Neuronal stem cell (in vitro differentiated cells): ENCODE measurements at regions not wholly inside any gene's neighbourhood (a gene's known extent, or its start where the extent isn't known, plus 50 kb on each side); places are given as distances from the start of the nearest gene placed in this dataset.
A peak's percentile ranks its signal among the peaks of the same experiment; 100 is the strongest.

Experiments
- DNase-seq: peaks from one replicate; pipeline ENCODE4 v3.0.0-alpha.2; 2013; ENCODE audit warnings: low spot score
- H2AFZ ChIP-seq: one replicate; pipeline ENCODE4 v1.6.1; 2013; ENCODE audit warnings: mild to moderate bottlenecking, low read length, inconsistent platforms
- H2AK5ac ChIP-seq: 2 replicates; pipeline ENCODE4 v1.6.1; 2013; ENCODE audit warnings: low read depth, mild to moderate bottlenecking, inconsistent platforms, low read length, moderate library complexity, mixed read lengths
- H2BK120ac ChIP-seq: 2 replicates; pipeline ENCODE4 v1.6.1; 2013; ENCODE audit warnings: low read depth, mild to moderate bottlenecking, inconsistent platforms, low read length, moderate library complexity, mixed read lengths
- H2BK12ac ChIP-seq: one replicate; pipeline ENCODE4 v1.6.1; 2013; ENCODE audit warnings: low read length, inconsistent platforms
- H2BK15ac ChIP-seq: 2 replicates; pipeline ENCODE4 v1.6.1; 2013; ENCODE audit warnings: mild to moderate bottlenecking, low read length, inconsistent platforms, mixed read lengths
- H2BK5ac ChIP-seq: one replicate; pipeline ENCODE4 v1.6.1; 2013; ENCODE audit warnings: inconsistent platforms, mild to moderate bottlenecking, low read length, moderate library complexity
- H3K14ac ChIP-seq: one replicate; pipeline ENCODE4 v1.6.1; 2013; ENCODE audit warnings: low read length, inconsistent platforms
- H3K18ac ChIP-seq: 2 replicates; pipeline ENCODE4 v1.6.1; 2013; ENCODE audit warnings: low read length, inconsistent platforms
- H3K23ac ChIP-seq: 2 replicates; pipeline ENCODE4 v1.6.1; 2013; ENCODE audit warnings: low read depth, mild to moderate bottlenecking, mixed read lengths, low read length, inconsistent platforms; ENCODE audit not compliant: poor library complexity
- H3K27ac ChIP-seq: replicated peaks from 3 replicates; pipeline ENCODE4 v1.5.1; 2013; ENCODE audit warnings: low read length, inconsistent platforms
- H3K27me3 ChIP-seq, 3 experiments: 2 replicates each; pipeline ENCODE4 v1.6.1; 2013; ENCODE audit warnings: low read length in 3 of 3, mild to moderate bottlenecking in 2 of 3, inconsistent platforms in 1 of 3, low read depth in 1 of 3, mixed read lengths in 1 of 3, moderate library complexity in 1 of 3; ENCODE audit not compliant: control insufficient read depth in 3 of 3, insufficient read depth in 3 of 3
- H3K36me3 ChIP-seq, 2 donors: replicated peaks in 1 of 2; 2 replicates each; pipeline ENCODE4 v1.6.1; 2013; ENCODE audit warnings: low read length in 2 of 2; ENCODE audit not compliant: control insufficient read depth in 2 of 2, insufficient read depth in 2 of 2
- H3K4ac ChIP-seq: 2 replicates; pipeline ENCODE4 v1.6.1; 2013; ENCODE audit warnings: inconsistent platforms, mild to moderate bottlenecking, low read length, moderate library complexity
- H3K4me1 ChIP-seq, 2 donors: 1 replicate in 1 of 2; 2 replicates in 1 of 2; pipeline ENCODE4 v1.6.1; 2013; ENCODE audit warnings: low read length in 2 of 2, low read depth in 1 of 2; ENCODE audit not compliant: control insufficient read depth in 2 of 2, insufficient read depth in 1 of 2
- H3K4me2 ChIP-seq: one replicate; pipeline ENCODE4 v1.6.1; 2013; ENCODE audit warnings: mild to moderate bottlenecking, low read length, inconsistent platforms; ENCODE audit not compliant: insufficient read depth, poor library complexity, severe bottlenecking
- H3K4me3 ChIP-seq, 2 donors: 2 replicates each; pipeline ENCODE4 v1.5.1; 2013; ENCODE audit warnings: low read length in 2 of 2, mild to moderate bottlenecking in 2 of 2, inconsistent platforms in 1 of 2, moderate library complexity in 1 of 2
- H3K79me1 ChIP-seq: one replicate; pipeline ENCODE4 v1.6.1; 2013; ENCODE audit warnings: low read depth, mild to moderate bottlenecking, inconsistent platforms, low read length, moderate library complexity
- H3K9ac ChIP-seq: one replicate; pipeline ENCODE4 v1.6.1; 2013; ENCODE audit warnings: mild to moderate bottlenecking, low read depth, low read length, inconsistent platforms; ENCODE audit not compliant: poor library complexity
- H3K9me3 ChIP-seq, 2 donors: replicated peaks in 1 of 2; 2 replicates each; pipeline versions ENCODE3 to v1.6.1; 2013; ENCODE audit warnings: low read length in 2 of 2, mild to moderate bottlenecking in 2 of 2, inconsistent platforms in 1 of 2, low read depth in 1 of 2, mixed read lengths in 1 of 2, moderate library complexity in 1 of 2; ENCODE audit not compliant: control insufficient read depth in 2 of 2, insufficient read depth in 1 of 2
- H4K8ac ChIP-seq: one replicate; pipeline ENCODE4 v1.6.1; 2013; ENCODE audit warnings: low read depth, mild to moderate bottlenecking, inconsistent platforms, low read length, moderate library complexity
- H4K91ac ChIP-seq: one replicate; pipeline ENCODE4 v1.6.1; 2013; ENCODE audit warnings: low read length, low read depth, mild to moderate bottlenecking, inconsistent platforms; ENCODE audit not compliant: poor library complexity
- WGBS, 2 donors: extraction: QIAGEN DNeasy Blood & Tissue Kit; methylation state at CpG; one replicate each; pipeline ENCODE4 v1.1.7; 2013; ENCODE audit warnings: missing lambda C conversion rate in 2 of 2, mixed read lengths in 1 of 2; ENCODE audit not compliant: insufficient read length in 2 of 2, insufficient replicate concordance in 1 of 2; ENCODE audit errors: extremely low coverage in 2 of 2; 5-methylcytosine and 5-hydroxymethylcytosine counted together

DNA sequence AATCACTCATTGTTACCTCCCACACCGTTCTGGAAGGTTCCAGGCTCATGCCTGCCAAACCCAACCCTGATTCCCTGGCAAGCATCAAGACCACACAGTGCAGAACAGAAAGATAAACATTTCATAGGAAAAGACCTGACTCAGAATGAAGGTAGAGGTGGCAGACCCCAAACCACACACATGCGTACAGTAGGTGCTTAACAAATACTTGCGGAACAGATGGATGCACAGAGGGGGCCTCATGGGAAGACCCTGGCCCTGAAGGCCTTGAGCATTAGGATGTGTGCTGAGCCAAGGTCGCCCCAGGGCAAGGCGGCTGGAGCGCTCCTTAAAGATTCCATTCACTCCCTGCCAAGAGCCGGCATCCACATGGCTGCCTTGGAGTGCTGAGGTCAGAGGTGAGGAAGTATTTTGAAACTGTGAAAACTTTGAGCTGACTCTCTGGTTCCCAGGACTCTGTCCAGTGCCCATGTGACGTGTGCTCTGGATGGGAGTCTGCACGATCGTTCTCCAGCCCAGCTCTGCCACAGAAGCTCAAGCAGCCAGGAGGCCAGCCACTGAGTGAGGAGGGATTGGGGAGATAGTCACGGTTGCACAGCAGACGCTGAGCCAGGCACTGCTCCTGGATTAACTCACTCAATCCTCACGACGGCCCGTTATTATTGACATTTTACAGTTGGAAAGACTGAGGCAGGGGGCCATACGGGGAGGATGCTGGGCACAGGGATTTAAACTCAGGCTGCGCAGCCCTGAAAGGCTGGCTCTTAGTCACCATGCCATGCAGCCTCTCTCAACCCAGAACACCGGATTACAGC lies 65.5 kb upstream of the AFDN start:
- no CpG with 5 or more reads among the region's 18 CpGs for WGBS, 2 donors
- no peak overlapping the region for H3K4ac ChIP-seq

DNA sequence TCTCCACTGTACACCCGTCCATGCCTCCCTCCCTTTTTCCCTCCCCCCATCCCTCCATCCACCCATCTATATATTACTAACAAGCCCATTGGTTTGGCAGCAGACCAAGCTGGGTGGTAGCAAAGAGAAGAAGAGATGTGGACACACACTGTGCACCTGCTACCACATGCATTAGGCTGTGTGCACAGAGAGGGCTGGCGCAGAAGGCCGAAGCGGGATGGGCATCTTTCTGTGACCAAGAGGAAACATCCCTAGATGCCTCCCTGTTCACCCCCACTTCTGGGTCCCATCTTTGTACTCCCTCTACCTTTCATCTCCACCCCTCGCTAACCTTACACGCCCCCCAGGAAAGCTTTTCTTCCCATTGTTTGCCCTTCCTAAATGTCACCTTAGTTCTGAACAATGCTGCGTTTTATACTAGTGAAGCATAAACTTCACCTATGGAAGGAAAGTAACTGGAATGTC lies 64.9 kb upstream of the AFDN start:
- Histone ChIP-seq H3K4ac (no peak overlapping the region), H3K4me1 (peaks cover 6 to 9% of the 10 kb centered on the region in 2 donors), H2BK5ac (no peak overlapping the region), H3K79me1 (no peaks in the 10 kb centered on the region), H3K4me2 (no peak overlapping the region), H2AFZ (no peak overlapping the region), H2BK15ac (no peak overlapping the region), H3K23ac (no peak overlapping the region), H3K4me3 (no peak overlapping the region), H3K27ac (no peak overlapping the region), H3K18ac (no peak overlapping the region), H3K9ac (no peak overlapping the region), H4K91ac (no peak overlapping the region), H2BK12ac (no peak overlapping the region), H3K14ac (no peak overlapping the region), H3K27me3 (peaks cover 0 to 6% (median 0%) of the 10 kb centered on the region in 3 experiments), H2AK5ac (peak overlapping the region; percentile 11), H4K8ac (no peak overlapping the region), H3K36me3 (no peaks in the 10 kb centered on the region), H2BK120ac (no peak overlapping the region), H3K9me3 (no peaks in the 10 kb centered on the region)
- WGBS, 2 donors = no CpG with 5 or more reads among the region's 7 CpGs
- DNase-seq = no peak

More for the DNA sequence above, 65.5 kb upstream of the AFDN start:
- DNase-seq = no peak
- Histone ChIP-seq H3K18ac (no peak overlapping the region), H3K9ac (no peak overlapping the region), H3K4me2 (no peak overlapping the region), H3K27me3 (peaks cover 0 to 3% (median 0%) of the 10 kb centered on the region in 3 experiments), H3K36me3 (no peaks in the 10 kb centered on the region), H2AK5ac (no peak overlapping the region), H2BK120ac (no peak overlapping the region), H4K8ac (no peak overlapping the region), H3K4me3 (no peak overlapping the region), H3K14ac (no peak overlapping the region), H2BK15ac (no peak overlapping the region), H3K4me1 (peaks cover 6 to 9% of the 10 kb centered on the region in 2 donors), H2AFZ (peak overlapping the region; percentile 41), H3K23ac (peak overlapping the region; percentile 14), H3K9me3 (no peaks in the 10 kb centered on the region), H3K27ac (no peak overlapping the region), H2BK12ac (no peak overlapping the region), H3K79me1 (no peaks in the 10 kb centered on the region), H2BK5ac (no peak overlapping the region), H4K91ac (no peak overlapping the region)

DNA sequence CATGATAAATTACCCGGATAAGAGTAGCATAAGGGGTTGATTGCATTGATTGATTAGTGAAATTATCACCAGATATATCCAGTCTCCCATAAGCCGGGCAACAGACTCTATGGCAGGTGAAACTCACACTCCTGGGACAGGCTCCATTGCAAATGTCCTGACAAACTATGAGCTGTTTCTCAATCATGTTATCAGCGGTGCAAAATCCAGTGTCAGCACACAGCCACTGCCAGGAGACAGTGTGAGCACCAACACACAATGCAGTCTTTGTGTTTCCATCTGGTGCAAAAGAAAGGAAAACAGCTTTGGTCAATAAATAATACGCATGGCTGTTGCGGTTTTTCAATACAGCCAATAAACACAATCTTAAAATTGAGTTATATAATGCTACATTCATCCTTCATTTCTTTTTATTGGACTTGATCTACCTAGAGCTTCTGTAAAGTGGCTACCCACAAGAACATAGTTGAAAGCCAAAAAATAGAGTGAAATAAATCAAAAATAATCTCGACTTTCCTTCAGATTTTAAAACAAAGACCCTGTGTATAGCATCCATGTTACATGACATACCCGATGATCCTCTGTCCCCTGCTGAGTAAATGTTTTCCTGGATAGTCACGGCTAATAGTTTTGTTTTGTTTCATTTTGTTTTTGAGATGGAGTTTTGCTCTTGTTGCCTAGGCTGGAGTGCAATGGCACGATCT lies 64.3 kb upstream of the AFDN start:
- H2BK5ac ChIP-seq = no peak overlapping the region
- no peak overlapping the region for H3K4me3 ChIP-seq
- H2BK15ac ChIP-seq = no peak overlapping the region
- no peak overlapping the region for H2BK12ac ChIP-seq
- no peaks in the 10 kb centered on the region for H3K9me3 ChIP-seq
- no peak overlapping the region for H4K91ac ChIP-seq
- H3K14ac ChIP-seq = no peak overlapping the region
- H3K79me1 ChIP-seq = no peaks in the 10 kb centered on the region
- H3K4me1 ChIP-seq = peaks cover 6 to 9% of the 10 kb centered on the region in 2 donors
- H3K4ac ChIP-seq = no peak overlapping the region
- H4K8ac ChIP-seq = no peak overlapping the region
- no peak overlapping the region for H3K27ac ChIP-seq
- H2BK120ac ChIP-seq = no peak overlapping the region
- no peak overlapping the region for H3K18ac ChIP-seq
- DNase-seq = no peak
- no peak overlapping the region for H2AFZ ChIP-seq
- H3K23ac ChIP-seq = no peak overlapping the region
- H3K9ac ChIP-seq = no peak overlapping the region
- no peak overlapping the region for H2AK5ac ChIP-seq
- WGBS, 2 donors = no CpG with 5 or more reads among the region's 9 CpGs
- H3K36me3 ChIP-seq = no peaks in the 10 kb centered on the region
- H3K27me3 ChIP-seq = peaks cover 0 to 6% (median 0%) of the 10 kb centered on the region in 3 experiments
- no peak overlapping the region for H3K4me2 ChIP-seq
